H1 (cell line): ENCODE measurements at regions not wholly inside any gene's neighbourhood (a gene's known extent, or its start where the extent isn't known, plus 50 kb on each side); places are given as distances from the start of the nearest gene placed in this dataset.

Experiments used
- CHD2 ChIP-seq: IDR thresholded peaks from 2 replicates; pipeline ENCODE4 v1.6.1; 2012; ENCODE audit warnings: low read length, improper control_type of control experiment
- USF2 ChIP-seq: IDR thresholded peaks from 2 replicates; pipeline ENCODE4 v1.6.1; 2011; ENCODE audit warnings: low read length, improper control_type of control experiment

- TF ChIP-seq USF2, result no peak
- TF ChIP-seq CHD2, result no peak
Observed at GRCh38 chr11:23974051-23974450, 522.8 kb upstream of the LUZP2 start (continued).
